D721Med (cell line): ENCODE measurements at regions not wholly inside any gene's neighbourhood (a gene's known extent, or its start where the extent isn't known, plus 50 kb on each side); places are given as distances from the start of the nearest gene placed in this dataset.

Source experiments
- DNase-seq: peaks from one replicate; pipeline ENCODE4 v3.0.0; 2011; ENCODE audit warnings: low spot score; ENCODE audit not compliant: insufficient read length
- FAIRE-seq: peaks from 2 replicates; lab custom pipeline; 2011; peaks lifted over from hg19 to GRCh38; lab: Jason Lieb, UNC
- TF ChIP-seq, protein P1 (sequence below): IDR thresholded peaks from 2 replicates; pipeline ENCODE4 v1.5.1; 2012; ENCODE audit warnings: mild to moderate bottlenecking, control low read depth; ENCODE audit not compliant: insufficient read depth; ENCODE audit errors: missing control alignments

DNA sequence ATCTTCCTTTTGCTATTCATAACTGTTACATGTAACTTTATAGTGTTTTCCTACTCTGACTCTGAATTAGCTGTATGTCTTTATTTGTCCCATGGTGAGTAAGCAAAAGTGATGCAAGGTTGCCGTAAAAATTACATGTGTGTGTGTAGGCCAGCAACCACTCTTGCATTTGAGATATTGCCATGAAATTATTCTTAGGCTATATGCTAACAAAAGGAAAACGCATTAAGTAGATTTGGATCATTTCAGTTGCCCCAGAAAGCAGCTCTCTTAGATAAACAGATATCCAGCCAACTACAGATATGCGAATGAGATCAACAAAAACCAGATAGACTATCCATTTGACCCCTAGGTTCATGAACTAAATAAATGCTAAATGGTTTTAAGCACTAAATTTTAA lies 73.6 kb downstream of the CYLC2 start:
- FAIRE-seq (no peak), DNase-seq (no peak)
- TF ChIP-seq, protein P1, sequence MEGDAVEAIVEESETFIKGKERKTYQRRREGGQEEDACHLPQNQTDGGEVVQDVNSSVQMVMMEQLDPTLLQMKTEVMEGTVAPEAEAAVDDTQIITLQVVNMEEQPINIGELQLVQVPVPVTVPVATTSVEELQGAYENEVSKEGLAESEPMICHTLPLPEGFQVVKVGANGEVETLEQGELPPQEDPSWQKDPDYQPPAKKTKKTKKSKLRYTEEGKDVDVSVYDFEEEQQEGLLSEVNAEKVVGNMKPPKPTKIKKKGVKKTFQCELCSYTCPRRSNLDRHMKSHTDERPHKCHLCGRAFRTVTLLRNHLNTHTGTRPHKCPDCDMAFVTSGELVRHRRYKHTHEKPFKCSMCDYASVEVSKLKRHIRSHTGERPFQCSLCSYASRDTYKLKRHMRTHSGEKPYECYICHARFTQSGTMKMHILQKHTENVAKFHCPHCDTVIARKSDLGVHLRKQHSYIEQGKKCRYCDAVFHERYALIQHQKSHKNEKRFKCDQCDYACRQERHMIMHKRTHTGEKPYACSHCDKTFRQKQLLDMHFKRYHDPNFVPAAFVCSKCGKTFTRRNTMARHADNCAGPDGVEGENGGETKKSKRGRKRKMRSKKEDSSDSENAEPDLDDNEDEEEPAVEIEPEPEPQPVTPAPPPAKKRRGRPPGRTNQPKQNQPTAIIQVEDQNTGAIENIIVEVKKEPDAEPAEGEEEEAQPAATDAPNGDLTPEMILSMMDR: no peak

DNA sequence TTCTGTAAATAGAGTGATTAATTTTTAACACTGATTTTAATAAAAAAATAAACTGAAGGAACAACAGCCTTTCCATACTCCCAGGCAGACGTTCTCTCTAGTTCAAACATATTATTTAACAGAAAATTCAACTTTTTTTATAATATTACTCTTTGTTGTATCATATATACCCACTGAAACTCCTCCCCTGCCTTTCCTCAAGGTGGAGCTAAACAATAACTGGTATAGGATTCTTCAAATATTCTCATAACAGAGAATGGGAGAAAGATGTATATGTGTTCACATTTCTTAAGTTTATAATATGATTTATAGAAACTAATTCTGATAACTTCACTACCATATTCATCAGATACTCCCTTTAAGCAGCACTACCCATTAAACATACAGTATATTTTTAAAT lies 83.4 kb downstream of the CYLC2 start:
- DNase-seq (no peak), FAIRE-seq (no peak)
- TF ChIP-seq, protein P1: no peak

DNA sequence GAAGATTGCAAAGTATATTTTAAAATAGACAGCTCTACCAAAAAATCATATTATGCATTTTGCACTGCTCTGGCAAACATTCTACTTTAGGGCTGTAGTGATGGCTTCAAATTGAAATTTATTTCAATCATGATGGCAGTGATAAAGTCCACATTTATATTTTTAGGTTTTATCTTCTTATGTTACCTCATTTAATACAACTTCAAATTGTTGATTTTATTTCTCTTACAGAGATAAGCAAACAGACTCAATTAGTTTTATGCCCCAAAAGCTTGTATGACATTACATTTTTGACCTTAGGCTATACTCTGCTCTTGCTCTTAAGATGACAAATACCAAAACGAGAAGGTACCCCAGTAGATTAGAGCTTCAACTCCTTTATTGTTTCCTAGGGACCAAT lies 87.4 kb downstream of the CYLC2 start:
- no peak for DNase-seq
- FAIRE-seq: no peak
- TF ChIP-seq, protein P1: no peak

DNA sequence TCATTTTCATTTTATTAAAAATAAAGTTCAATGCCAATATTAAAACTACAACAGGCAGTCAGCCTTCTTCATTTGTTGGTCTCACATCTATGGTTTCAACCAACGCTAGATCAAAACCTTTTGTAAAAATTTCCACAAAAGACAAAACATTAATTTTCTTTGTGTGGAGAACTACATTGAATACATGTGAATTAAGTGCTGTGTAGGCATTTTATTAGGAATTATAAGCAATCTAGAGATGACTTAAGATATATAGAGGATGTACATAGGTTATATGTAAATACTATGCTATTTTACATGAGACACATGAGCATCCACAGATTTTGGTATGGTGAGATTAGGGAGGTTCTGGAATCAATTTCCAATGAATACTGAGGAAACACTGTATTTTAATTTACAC lies 94.2 kb downstream of the CYLC2 start:
- TF ChIP-seq, protein P1: no peak
- FAIRE-seq (no peak), DNase-seq (no peak)

DNA sequence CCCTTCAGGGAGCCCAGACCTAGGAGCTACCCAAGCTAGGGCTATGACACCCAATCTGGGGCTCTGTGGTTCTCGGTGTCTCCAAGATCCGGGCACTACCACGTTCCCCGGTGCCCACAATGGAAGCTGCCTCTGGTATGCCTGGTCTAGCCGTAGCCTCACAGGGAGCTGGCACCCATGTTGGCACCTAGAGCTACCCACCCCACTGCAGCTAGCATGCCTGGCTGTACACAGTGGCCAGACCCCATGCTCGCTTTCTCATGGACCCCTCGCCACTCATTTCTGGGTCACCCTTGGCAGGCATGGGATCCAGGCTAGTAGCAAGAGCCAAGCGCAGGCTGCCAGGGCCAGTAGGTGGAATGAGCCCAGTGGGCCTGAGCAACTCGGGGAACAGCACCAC lies 109.0 kb downstream of the CYLC2 start:
- FAIRE-seq (no peak), DNase-seq (no peak)
- TF ChIP-seq, protein P1: no peak

DNA sequence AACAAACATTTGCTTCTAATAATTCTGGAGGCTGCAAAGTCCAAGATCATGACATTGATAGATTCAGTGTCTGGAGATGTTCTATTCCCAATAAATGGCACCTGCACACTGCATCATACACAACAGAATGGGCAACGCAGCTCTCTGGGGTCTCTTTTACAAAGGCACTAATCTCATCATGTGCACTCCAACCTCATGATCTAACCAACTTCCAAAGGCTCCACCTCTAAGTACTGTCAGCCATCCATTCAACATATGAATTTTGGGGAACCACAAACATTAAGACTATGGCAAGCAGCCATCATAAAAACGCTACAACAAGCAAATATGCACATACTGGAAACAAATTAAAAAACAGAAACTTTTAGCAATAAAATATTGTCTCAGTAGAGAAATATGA lies 121.1 kb downstream of the CYLC2 start:
- FAIRE-seq (no peak), DNase-seq (no peak)
- TF ChIP-seq, protein P1: no peak

DNA sequence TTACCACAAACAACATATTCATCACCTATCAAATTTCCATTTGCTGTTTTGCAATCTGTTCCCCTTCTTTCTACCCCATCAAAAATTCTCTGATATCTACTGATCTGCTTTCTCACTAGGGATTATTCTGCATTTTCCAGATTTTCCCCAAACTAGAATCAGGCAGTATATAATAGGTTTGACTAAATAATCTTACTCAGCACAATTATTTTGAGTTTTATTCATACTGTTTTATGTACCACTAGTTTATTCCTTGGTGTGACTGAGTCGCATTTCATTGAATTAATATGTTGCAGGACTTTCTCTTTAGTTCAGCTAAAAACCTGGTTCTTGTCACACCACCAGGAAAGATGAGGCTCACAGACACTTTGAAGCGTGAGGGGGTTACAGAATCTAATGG lies 131.4 kb downstream of the CYLC2 start:
- FAIRE-seq (peak; percentile 6), DNase-seq (no peak)
- TF ChIP-seq, protein P1: no peak
